ENCODE measurements at regions not wholly inside any gene's neighbourhood (a gene's known extent, or its start where the extent isn't known, plus 50 kb on each side); places are given as distances from the start of the nearest gene placed in this dataset.

DNA sequence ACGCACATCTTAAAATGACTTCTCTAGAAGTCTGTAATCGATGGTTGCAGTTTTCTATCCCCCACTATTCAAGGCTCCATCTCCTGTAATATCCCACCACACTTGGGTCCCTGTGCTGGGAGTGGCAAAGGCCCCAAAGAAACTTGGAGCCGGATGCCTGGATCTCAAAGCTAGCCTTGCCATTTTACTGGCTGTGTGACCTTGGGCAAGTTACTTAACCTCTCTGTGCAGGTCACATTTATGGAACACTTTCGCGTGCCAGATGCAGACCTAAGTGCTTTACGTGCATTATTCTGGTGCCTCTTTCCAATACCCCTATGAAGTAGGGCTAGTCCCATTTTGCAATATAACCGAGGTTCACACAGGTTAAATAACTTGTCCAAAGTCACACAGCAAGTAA is 151.8 kb upstream of the PRMT8 start:
- Histone ChIP-seq H3K9me3 (ENCODE audit: control insufficient read depth, low read depth, low read length) (no peaks in the 10 kb centered on the region), H3K23ac (ENCODE audit: insufficient read length, low read depth, low read length) (no peak overlapping the region), H4K5ac (ENCODE audit: insufficient read length, low read depth, low read length) (no peak overlapping the region), H2AK5ac (ENCODE audit: insufficient read length, low read length) (no peak overlapping the region), H2AFZ (ENCODE audit: low read length) (no peak overlapping the region), H3K79me1 (ENCODE audit: insufficient read depth, low read depth, low read length, poor library complexity, severe bottlenecking) (no peaks in the 10 kb centered on the region), H3K56ac (ENCODE audit: insufficient read length, low read depth, low read length) (no peak overlapping the region), H2BK12ac (ENCODE audit: insufficient read length, low read depth, low read length) (no peak overlapping the region), H3K4me2 (ENCODE audit: insufficient read depth, insufficient read length, low read length) (no peak overlapping the region), H3T11ph (ENCODE audit: low read length) (no peak overlapping the region), H3K18ac (ENCODE audit: insufficient read length, low read depth, low read length) (no peak overlapping the region), H3K9ac (ENCODE audit: extremely low read depth, insufficient read length, low read length) (no peak overlapping the region), H3K4ac (ENCODE audit: low read depth, low read length) (no peak overlapping the region), H2BK20ac (ENCODE audit: low read depth, low read length, poor library complexity, severe bottlenecking) (no peak overlapping the region), H2BK5ac (ENCODE audit: insufficient read length, low read length) (no peak overlapping the region), H2BK120ac (ENCODE audit: low read depth, low read length, poor library complexity, severe bottlenecking) (no peak overlapping the region), H4K20me1 (ENCODE audit: control insufficient read depth, insufficient read depth, insufficient read length) (no peaks in the 10 kb centered on the region), H3K79me2 (ENCODE audit: insufficient read depth, low read length) (no peaks in the 10 kb centered on the region), H3K27ac (ENCODE audit: insufficient read length, low read depth, low read length) (no peak overlapping the region), H3K23me2 (ENCODE audit: insufficient read length, low read depth, low read length, poor library complexity, severe bottlenecking) (no peaks in the 10 kb centered on the region), H2BK15ac (ENCODE audit: low read depth, low read length) (no peak overlapping the region), H4K91ac (ENCODE audit: insufficient read length, low read depth, low read length) (no peak overlapping the region), H3K4me1 (ENCODE audit: insufficient read depth, low read length) (peaks cover 5% of the 10 kb centered on the region), H4K8ac (replicated peaks; ENCODE audit: insufficient read length, low read depth, low read length) (no peak overlapping the region), H3K27me3 (ENCODE audit: insufficient read depth, low read length) (no peaks in the 10 kb centered on the region), H3K14ac (ENCODE audit: insufficient read depth, low read length) (no peak overlapping the region)
- no CpG with 5 or more reads among the region's 7 CpGs for WGBS (ENCODE audit: extremely low coverage, insufficient read length, low lambda C conversion rate)
- Mint-ChIP-seq H3K27ac (no peak overlapping the region), H3K9me3 (no peaks in the 10 kb centered on the region), H3K4me3 (no peak overlapping the region), H3K4me1 (peaks cover 34 to 47% of the 10 kb centered on the region in 2 experiments), H3K27me3 (ENCODE audit: low read depth) (peaks cover 6% of the 10 kb centered on the region), H3K36me3 (ENCODE audit: insufficient read depth in 1 of 3, low read depth in 3 of 3) (no peaks in the 10 kb centered on the region)
- no peak for DNase-seq
- TF ChIP-seq, protein P1, sequence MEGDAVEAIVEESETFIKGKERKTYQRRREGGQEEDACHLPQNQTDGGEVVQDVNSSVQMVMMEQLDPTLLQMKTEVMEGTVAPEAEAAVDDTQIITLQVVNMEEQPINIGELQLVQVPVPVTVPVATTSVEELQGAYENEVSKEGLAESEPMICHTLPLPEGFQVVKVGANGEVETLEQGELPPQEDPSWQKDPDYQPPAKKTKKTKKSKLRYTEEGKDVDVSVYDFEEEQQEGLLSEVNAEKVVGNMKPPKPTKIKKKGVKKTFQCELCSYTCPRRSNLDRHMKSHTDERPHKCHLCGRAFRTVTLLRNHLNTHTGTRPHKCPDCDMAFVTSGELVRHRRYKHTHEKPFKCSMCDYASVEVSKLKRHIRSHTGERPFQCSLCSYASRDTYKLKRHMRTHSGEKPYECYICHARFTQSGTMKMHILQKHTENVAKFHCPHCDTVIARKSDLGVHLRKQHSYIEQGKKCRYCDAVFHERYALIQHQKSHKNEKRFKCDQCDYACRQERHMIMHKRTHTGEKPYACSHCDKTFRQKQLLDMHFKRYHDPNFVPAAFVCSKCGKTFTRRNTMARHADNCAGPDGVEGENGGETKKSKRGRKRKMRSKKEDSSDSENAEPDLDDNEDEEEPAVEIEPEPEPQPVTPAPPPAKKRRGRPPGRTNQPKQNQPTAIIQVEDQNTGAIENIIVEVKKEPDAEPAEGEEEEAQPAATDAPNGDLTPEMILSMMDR (conservative IDR thresholded peaks at IDR 0.05): no peak
